ENCODE measurements at regions not wholly inside any gene's neighbourhood (a gene's known extent, or its start where the extent isn't known, plus 50 kb on each side); places are given as distances from the start of the nearest gene placed in this dataset.

GRCh38 chr15:88714782-88715372 is 76.1 kb downstream of the ISG20 start:
- DNase-seq (ENCODE audit: low spot score in 2 of 2) = no peak
- Histone ChIP-seq H3K4me3 (no peak overlapping the region), H3K9me3 (no peaks in the 10 kb centered on the region), H3K4me1 (no peaks in the 10 kb centered on the region), H3K36me3 (no peaks in the 10 kb centered on the region), H3K27me3 (peaks cover 0 to 20% of the 10 kb centered on the region in 2 donors), H3K27ac (no peak overlapping the region)
- TF ChIP-seq POLR2AphosphoS5 (IDR thresholded peaks at IDR 0.05) (no peak), POLR2A (IDR thresholded peaks at IDR 0.05) (no peak), CTCF (IDR thresholded peaks at IDR 0.05) (no peak)
- intact Hi-C loops (cut with DNase I; ENCODE audit: low total_unique reads) = no loop called here

- DNase-seq (ENCODE audit: low spot score in 2 of 2) = no peak
- Histone ChIP-seq H3K27me3 (peaks cover 0 to 20% of the 10 kb centered on the region in 2 donors), H3K4me1 (no peaks in the 10 kb centered on the region), H3K36me3 (no peaks in the 10 kb centered on the region), H3K27ac (no peak overlapping the region), H3K4me3 (no peak overlapping the region), H3K9me3 (no peaks in the 10 kb centered on the region)
- TF ChIP-seq POLR2A (IDR thresholded peaks at IDR 0.05) (no peak), POLR2AphosphoS5 (IDR thresholded peaks at IDR 0.05) (no peak), CTCF (IDR thresholded peaks at IDR 0.05) (no peak)
- intact Hi-C loops (cut with DNase I; ENCODE audit: low total_unique reads) = no loop called here
Observed at GRCh38 chr15:88716543-88717381, 77.9 kb downstream of the ISG20 start.

- no peaks in the 10 kb centered on the region for H3K9me3 ChIP-seq
- H3K27ac ChIP-seq = no peak overlapping the region
- TF ChIP-seq CTCF (IDR thresholded peaks at IDR 0.05) = no peak
- TF ChIP-seq POLR2A (IDR thresholded peaks at IDR 0.05) = no peak
- no peak for TF ChIP-seq POLR2AphosphoS5 (IDR thresholded peaks at IDR 0.05)
- DNase-seq (ENCODE audit: low spot score in 2 of 2) = no peak
- intact Hi-C loops (cut with DNase I; ENCODE audit: low total_unique reads) = no loop called here
- no peaks in the 10 kb centered on the region for H3K36me3 ChIP-seq
- no peaks in the 10 kb centered on the region for H3K4me1 ChIP-seq
- no peak overlapping the region for H3K4me3 ChIP-seq
- peaks cover 0 to 16% of the 10 kb centered on the region in 2 donors for H3K27me3 ChIP-seq
Observed at GRCh38 chr15:88717382-88718031, 78.7 kb downstream of the ISG20 start.

GRCh38 chr15:88718731-88719130 is 79.9 kb downstream of the ISG20 start:
- Histone ChIP-seq H3K36me3 (no peaks in the 10 kb centered on the region), H3K4me3 (no peak overlapping the region), H3K27me3 (peaks cover 0 to 6% of the 10 kb centered on the region in 2 donors), H3K9me3 (no peaks in the 10 kb centered on the region), H3K27ac (no peak overlapping the region), H3K4me1 (no peaks in the 10 kb centered on the region)
- TF ChIP-seq POLR2AphosphoS5 (IDR thresholded peaks at IDR 0.05) (no peak), CTCF (IDR thresholded peaks at IDR 0.05) (no peak), POLR2A (IDR thresholded peaks at IDR 0.05) (no peak)
- DNase-seq (ENCODE audit: low spot score in 2 of 2) = no peak
- intact Hi-C loops (cut with DNase I; ENCODE audit: low total_unique reads) = no loop called here

GRCh38 chr15:88719654-88720053 is 80.8 kb downstream of the ISG20 start:
- TF ChIP-seq POLR2A (IDR thresholded peaks at IDR 0.05) = no peak
- no peak for TF ChIP-seq POLR2AphosphoS5 (IDR thresholded peaks at IDR 0.05)
- no peak for TF ChIP-seq CTCF (IDR thresholded peaks at IDR 0.05)
- no peaks in the 10 kb centered on the region for H3K36me3 ChIP-seq
- H3K9me3 ChIP-seq = peaks cover 0 to 4% of the 10 kb centered on the region in 2 donors
- H3K4me1 ChIP-seq = no peaks in the 10 kb centered on the region
- no peak overlapping the region for H3K4me3 ChIP-seq
- DNase-seq (ENCODE audit: low spot score in 2 of 2) = no peak
- intact Hi-C loops (cut with DNase I; ENCODE audit: low total_unique reads) = no loop called here
- H3K27me3 ChIP-seq = peaks cover 0 to 3% of the 10 kb centered on the region in 2 donors
- no peak overlapping the region for H3K27ac ChIP-seq

Measured in breast epithelium (tissue), 4 donors.